H54 (cell line): ENCODE measurements at regions not wholly inside any gene's neighbourhood (a gene's known extent, or its start where the extent isn't known, plus 50 kb on each side); places are given as distances from the start of the nearest gene placed in this dataset.

Source experiments
- DNase-seq: peaks from one replicate; pipeline ENCODE4 v3.0.0; 2011; ENCODE audit warnings: low spot score, mixed read lengths; ENCODE audit not compliant: insufficient read length
- FAIRE-seq: peaks from 3 replicates; lab custom pipeline; 2011; peaks lifted over from hg19 to GRCh38; lab: Jason Lieb, UNC
- POLR2A ChIP-seq: IDR thresholded peaks from 2 replicates; pipeline ENCODE4 v1.6.1; 2011; ENCODE audit warnings: low read depth, mild to moderate bottlenecking, low read length

- no peak for FAIRE-seq
- no peak for TF ChIP-seq POLR2A
- no peak for DNase-seq
Observed at GRCh38 chr22:49040111-49040510, 787.6 kb downstream of the BRD1 start.

GRCh38 chr22:49039625-49040024 lies 788.0 kb downstream of the BRD1 start:
- no peak for TF ChIP-seq POLR2A
- DNase-seq: no peak
- FAIRE-seq: no peak

- FAIRE-seq: no peak
- no peak for TF ChIP-seq POLR2A
- no peak for DNase-seq
Observed at GRCh38 chr22:49037701-49038245, 789.9 kb downstream of the BRD1 start.

GRCh38 chr22:49036513-49036912 lies 791.2 kb downstream of the BRD1 start:
- no peak for FAIRE-seq

GRCh38 chr22:49035818-49036457 lies 791.7 kb downstream of the BRD1 start:
- TF ChIP-seq POLR2A: no peak
- DNase-seq (no peak), FAIRE-seq (no peak)

More at GRCh38 chr22:49036513-49036912, 791.2 kb downstream of the BRD1 start:
- DNase-seq: no peak
- TF ChIP-seq POLR2A: no peak

GRCh38 chr22:49034836-49035817 lies 792.5 kb downstream of the BRD1 start:
- no peak for DNase-seq

GRCh38 chr22:49033616-49034015 lies 794.1 kb downstream of the BRD1 start:
- no peak for TF ChIP-seq POLR2A
- DNase-seq (no peak), FAIRE-seq (no peak)

More at GRCh38 chr22:49034836-49035817, 792.5 kb downstream of the BRD1 start:
- FAIRE-seq: no peak
- no peak for TF ChIP-seq POLR2A

- no peak for TF ChIP-seq POLR2A
- FAIRE-seq (no peak), DNase-seq (no peak)
Observed at GRCh38 chr22:49032821-49033220, 794.9 kb downstream of the BRD1 start.

GRCh38 chr22:49031746-49032330 lies 795.8 kb downstream of the BRD1 start:
- no peak for TF ChIP-seq POLR2A
- no peak for FAIRE-seq
- DNase-seq: no peak

- no peak for DNase-seq
- no peak for FAIRE-seq
- TF ChIP-seq POLR2A: no peak
Observed at GRCh38 chr22:49028111-49028510, 799.6 kb downstream of the BRD1 start.

- DNase-seq: no peak
- no peak for FAIRE-seq
- TF ChIP-seq POLR2A: no peak
Observed at GRCh38 chr22:49027368-49027670, 800.4 kb downstream of the BRD1 start.

GRCh38 chr22:49026494-49027367 lies 800.9 kb downstream of the BRD1 start:
- no peak for DNase-seq
- no peak for TF ChIP-seq POLR2A
- FAIRE-seq: no peak
